Smooth muscle cell (in vitro differentiated cells): ENCODE measurements at regions not wholly inside any gene's neighbourhood (a gene's known extent, or its start where the extent isn't known, plus 50 kb on each side); places are given as distances from the start of the nearest gene placed in this dataset.

Source experiments
- DNase-seq: peaks from one replicate; lab custom pipeline; 2025; ENCODE audit not compliant: unreplicated experiment; lab: John Stamatoyannopoulos, UW
- H2AFZ ChIP-seq: fragments of 200-600 bp; sonication (generic); 2 replicates; pipeline ENCODE4 v1.6.0; 2016; ENCODE audit warnings: antibody characterized with exemption, low read depth, mild to moderate bottlenecking
- H3F3A ChIP-seq: fragments of 200-600 bp; sonication (generic); 2 replicates; pipeline ENCODE4 v1.6.0; 2017; ENCODE audit warnings: antibody characterized with exemption, low read depth
- H3K27ac ChIP-seq: fragments of 200-600 bp; sonication (generic); 2 replicates; pipeline ENCODE4 v1.5.1; 2016; ENCODE audit warnings: low read depth, mild to moderate bottlenecking
- H3K27me3 ChIP-seq: fragments of 200-600 bp; sonication (generic); 2 replicates; pipeline ENCODE4 v1.6.1; 2016; ENCODE audit warnings: low read depth, mild to moderate bottlenecking
- H3K36me3 ChIP-seq: fragments of 200-600 bp; sonication (generic); 2 replicates; pipeline ENCODE4 v1.5.1; 2016; ENCODE audit warnings: low read depth
- H3K4me1 ChIP-seq: fragments of 200-600 bp; sonication (generic); 2 replicates; pipeline ENCODE4 v1.5.1; 2016; ENCODE audit warnings: low read depth
- H3K4me2 ChIP-seq: fragments of 200-600 bp; sonication (generic); 2 replicates; pipeline ENCODE4 v1.6.0; 2016; ENCODE audit warnings: mild to moderate bottlenecking
- H3K4me3 ChIP-seq: fragments of 200-600 bp; sonication (generic); 2 replicates; pipeline ENCODE4 v1.5.1; 2016; ENCODE audit warnings: mild to moderate bottlenecking
- H3K79me2 ChIP-seq: fragments of 200-600 bp; sonication (generic); 2 replicates; pipeline ENCODE4 v1.6.0; 2016; ENCODE audit warnings: low read depth, mild to moderate bottlenecking
- H3K9ac ChIP-seq: fragments of 200-600 bp; sonication (generic); 2 replicates; pipeline ENCODE4 v1.6.0; 2016; ENCODE audit warnings: low read depth
- H3K9me3 ChIP-seq: fragments of 200-600 bp; sonication (generic); replicated peaks from 2 replicates; pipeline ENCODE4 v1.5.1; 2016; ENCODE audit warnings: low read depth
- H4K20me1 ChIP-seq: fragments of 200-600 bp; sonication (generic); 2 replicates; pipeline ENCODE4 v1.6.0; 2016; ENCODE audit warnings: low read depth
- WGBS: methylation state at CpG from one replicate; pipeline ENCODE4 v1.1.7; 2016; ENCODE audit warnings: low lambda C conversion rate; 5-methylcytosine and 5-hydroxymethylcytosine counted together
- TF ChIP-seq, protein P1 (sequence below): fragments of 200-600 bp; sonication (generic); IDR thresholded peaks from 2 replicates; pipeline ENCODE4 v1.5.1; 2017; ENCODE audit warnings: borderline replicate concordance, mild to moderate bottlenecking, antibody characterized with exemption; ENCODE audit not compliant: insufficient read depth, poor library complexity, severe bottlenecking

DNA sequence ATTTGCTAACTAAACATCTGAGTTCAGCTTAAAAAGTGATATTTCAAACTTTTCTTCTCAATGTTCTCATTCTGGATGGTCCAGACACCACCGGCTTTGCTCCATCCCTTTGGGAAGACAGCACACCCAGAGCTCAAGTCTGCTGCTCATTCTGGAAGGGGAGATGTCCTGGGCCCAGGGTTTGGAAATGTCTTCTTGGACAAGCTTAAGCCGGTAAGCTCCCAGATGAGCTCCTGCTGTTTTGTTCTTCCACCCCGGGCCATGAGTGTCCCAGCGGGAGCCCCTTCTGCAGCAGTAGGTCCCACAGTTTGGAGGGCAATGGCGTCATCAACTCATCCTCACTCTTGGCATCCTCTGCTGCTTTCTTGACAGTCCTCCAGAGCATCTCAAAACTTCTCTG lies 105.2 kb downstream of the TMEM100 start:
- Histone ChIP-seq H3K4me3 (no peak overlapping the region), H3K4me2 (no peak overlapping the region), H3K9me3 (no peaks in the 10 kb centered on the region), H3F3A (no peaks in the 10 kb centered on the region), H2AFZ (no peak overlapping the region), H4K20me1 (no peaks in the 10 kb centered on the region), H3K4me1 (no peaks in the 10 kb centered on the region), H3K9ac (no peak overlapping the region), H3K27ac (no peak overlapping the region), H3K79me2 (no peaks in the 10 kb centered on the region), H3K27me3 (no peaks in the 10 kb centered on the region), H3K36me3 (no peaks in the 10 kb centered on the region)
- 95% methylated on average over 5 of the region's 5 CpGs for WGBS
- TF ChIP-seq, protein P1, sequence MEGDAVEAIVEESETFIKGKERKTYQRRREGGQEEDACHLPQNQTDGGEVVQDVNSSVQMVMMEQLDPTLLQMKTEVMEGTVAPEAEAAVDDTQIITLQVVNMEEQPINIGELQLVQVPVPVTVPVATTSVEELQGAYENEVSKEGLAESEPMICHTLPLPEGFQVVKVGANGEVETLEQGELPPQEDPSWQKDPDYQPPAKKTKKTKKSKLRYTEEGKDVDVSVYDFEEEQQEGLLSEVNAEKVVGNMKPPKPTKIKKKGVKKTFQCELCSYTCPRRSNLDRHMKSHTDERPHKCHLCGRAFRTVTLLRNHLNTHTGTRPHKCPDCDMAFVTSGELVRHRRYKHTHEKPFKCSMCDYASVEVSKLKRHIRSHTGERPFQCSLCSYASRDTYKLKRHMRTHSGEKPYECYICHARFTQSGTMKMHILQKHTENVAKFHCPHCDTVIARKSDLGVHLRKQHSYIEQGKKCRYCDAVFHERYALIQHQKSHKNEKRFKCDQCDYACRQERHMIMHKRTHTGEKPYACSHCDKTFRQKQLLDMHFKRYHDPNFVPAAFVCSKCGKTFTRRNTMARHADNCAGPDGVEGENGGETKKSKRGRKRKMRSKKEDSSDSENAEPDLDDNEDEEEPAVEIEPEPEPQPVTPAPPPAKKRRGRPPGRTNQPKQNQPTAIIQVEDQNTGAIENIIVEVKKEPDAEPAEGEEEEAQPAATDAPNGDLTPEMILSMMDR = no peak
- no peak for DNase-seq

DNA sequence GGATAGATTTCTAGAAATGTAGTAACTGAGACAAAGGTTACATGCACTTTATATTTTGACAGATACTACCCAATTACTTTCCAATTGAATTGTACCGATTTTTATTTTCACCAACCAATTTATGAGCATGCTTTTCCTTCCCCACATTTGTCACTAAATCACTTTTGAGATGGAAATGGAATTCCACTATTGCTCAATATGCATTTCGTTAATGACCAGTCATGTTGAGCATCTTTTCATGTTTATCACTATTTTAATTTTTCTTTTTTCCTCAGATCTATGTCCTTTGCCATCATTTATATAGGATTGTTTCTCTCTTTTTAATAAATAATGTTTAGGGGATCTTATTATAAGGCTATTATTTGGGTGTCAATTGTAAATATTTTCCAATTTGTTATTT lies 102.8 kb upstream of the SMIM36 start:
- WGBS = 93% methylated on average over 2 of the region's 2 CpGs
- no peaks in the 10 kb centered on the region for H3K9me3 ChIP-seq
- no peak overlapping the region for H3K27ac ChIP-seq
- no peak overlapping the region for H3K9ac ChIP-seq
- no peak overlapping the region for H3K4me2 ChIP-seq
- DNase-seq = no peak
- H3K79me2 ChIP-seq = no peaks in the 10 kb centered on the region
- no peaks in the 10 kb centered on the region for H3K36me3 ChIP-seq
- H2AFZ ChIP-seq = no peak overlapping the region
- no peaks in the 10 kb centered on the region for H3K27me3 ChIP-seq
- TF ChIP-seq, protein P1 = no peak
- no peaks in the 10 kb centered on the region for H4K20me1 ChIP-seq
- no peaks in the 10 kb centered on the region for H3K4me1 ChIP-seq
- H3K4me3 ChIP-seq = no peak overlapping the region
- H3F3A ChIP-seq = no peaks in the 10 kb centered on the region

DNA sequence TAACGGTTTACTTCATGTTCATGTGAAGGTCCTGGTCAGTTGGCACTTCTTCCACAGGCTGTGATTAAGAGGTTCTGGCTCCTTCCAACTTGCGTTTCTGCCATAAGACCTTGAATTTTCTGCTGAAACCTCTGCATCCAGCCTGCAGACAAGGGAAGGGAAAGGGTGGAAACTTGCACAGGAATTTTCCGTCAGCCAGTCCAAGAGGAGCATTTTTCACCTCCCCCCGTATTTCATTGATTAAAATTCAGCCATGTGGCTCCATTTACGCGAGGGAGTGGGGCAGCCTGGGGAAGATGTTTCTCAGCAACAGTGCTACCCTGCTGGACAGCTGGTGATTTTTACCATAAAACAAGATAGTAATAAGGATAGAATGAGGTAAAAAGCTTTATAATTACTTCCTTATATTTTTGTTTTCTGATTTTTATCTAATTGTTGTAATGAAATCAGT lies 101.5 kb upstream of the SMIM36 start:
- no peak for DNase-seq
- 73% methylated on average over 6 of the region's 6 CpGs for WGBS
- Histone ChIP-seq H3K79me2 (no peaks in the 10 kb centered on the region), H2AFZ (no peak overlapping the region), H3K4me3 (no peak overlapping the region), H3K27ac (no peak overlapping the region), H3K27me3 (no peaks in the 10 kb centered on the region), H3K4me1 (no peaks in the 10 kb centered on the region), H3K9ac (no peak overlapping the region), H3K36me3 (no peaks in the 10 kb centered on the region), H3K9me3 (no peaks in the 10 kb centered on the region), H3K4me2 (no peak overlapping the region), H4K20me1 (no peaks in the 10 kb centered on the region), H3F3A (no peaks in the 10 kb centered on the region)
- TF ChIP-seq, protein P1 = no peak

DNA sequence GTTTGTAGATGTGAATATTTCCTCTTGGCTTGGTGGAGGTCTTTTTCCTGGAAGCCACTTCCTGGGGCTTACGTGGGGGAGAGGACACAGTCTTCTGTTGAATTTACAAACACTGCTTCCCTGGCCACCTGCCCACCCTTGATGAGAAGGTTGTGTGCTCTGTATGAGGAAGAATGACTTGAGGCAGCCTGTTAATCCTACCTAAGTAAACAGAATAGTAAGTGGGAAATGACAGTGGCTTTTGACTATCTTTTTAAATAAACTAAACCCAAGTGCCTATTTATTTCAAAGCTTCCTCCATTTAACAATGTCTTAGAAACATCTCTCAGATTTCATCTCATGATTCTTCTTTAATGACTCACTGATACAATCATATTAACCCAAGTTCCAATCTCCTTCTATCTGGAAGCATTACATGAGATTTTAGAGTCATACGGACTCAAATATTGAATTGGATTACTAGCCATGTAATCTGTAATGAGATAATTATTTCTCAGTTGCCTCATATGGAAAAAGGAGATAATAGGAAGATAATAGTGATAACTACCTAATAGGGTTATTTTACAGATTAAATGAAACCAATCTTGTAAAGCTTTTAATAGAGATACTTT lies 96.6 kb upstream of the SMIM36 start:
- TF ChIP-seq, protein P1 = no peak
- 43% methylated on average over 2 of the region's 2 CpGs for WGBS

More for the DNA sequence above, 96.6 kb upstream of the SMIM36 start:
- no peaks in the 10 kb centered on the region for H3K79me2 ChIP-seq
- no peak overlapping the region for H3K27ac ChIP-seq
- no peak for DNase-seq
- H4K20me1 ChIP-seq = no peaks in the 10 kb centered on the region
- no peaks in the 10 kb centered on the region for H3K27me3 ChIP-seq
- H3F3A ChIP-seq = no peaks in the 10 kb centered on the region
- H2AFZ ChIP-seq = no peak overlapping the region
- peaks cover 3% of the 10 kb centered on the region for H3K4me1 ChIP-seq
- H3K4me3 ChIP-seq = no peak overlapping the region
- H3K9ac ChIP-seq = no peak overlapping the region
- peak overlapping the region; percentile 42 for H3K4me2 ChIP-seq
- no peaks in the 10 kb centered on the region for H3K36me3 ChIP-seq
- H3K9me3 ChIP-seq = no peaks in the 10 kb centered on the region
